ENCODE measurements at regions not wholly inside any gene's neighbourhood (a gene's known extent, or its start where the extent isn't known, plus 50 kb on each side); places are given as distances from the start of the nearest gene placed in this dataset.

GRCh38 chr16:73163238-73163815, 115.4 kb upstream of the ZFHX3 start (continued):
- TF ChIP-seq GABPA (IDR thresholded peaks at IDR 0.05; ENCODE audit: borderline replicate concordance, insufficient read depth, low read length): no peak

All from H1 (cell line).